IMR-90 (cell line): ENCODE measurements at regions not wholly inside any gene's neighbourhood (a gene's known extent, or its start where the extent isn't known, plus 50 kb on each side); places are given as distances from the start of the nearest gene placed in this dataset.

ENCODE experiments used
- ATAC-seq: fragments of 200-7000 bp; cut with Tn5 transposase; 2 replicates; pipeline ENCODE4 v1.9.1; 2020; ENCODE audit warnings: low read depth, mild to moderate bottlenecking, moderate library complexity
- BruUV-seq: library from RNA; stranded (reverse); fragments of 400-500 nt; replicated peaks from 2 replicates; lab custom pipeline; 2021; lab: Mats Ljungman, UMichigan
- CTCF ChIA-PET: fragments of 300-600 bp; formaldehyde crosslinking; extraction: SDS; loops from one replicate; lab custom pipeline; 2021; ENCODE audit warnings: antibody characterized with exemption; lab: Yijun Ruan, JAX
- POLR2A ChIA-PET: fragments of 300-600 bp; sonication (Branson Sonifier 250); formaldehyde crosslinking; loops from one replicate; lab custom pipeline; 2022; ENCODE audit warnings: antibody characterized with exemption; ENCODE audit not compliant: unreplicated experiment; lab: Charles Lee
- DNase-seq: peaks from one replicate; pipeline ENCODE4 v3.0.0; 2013
- H2AFZ ChIP-seq: replicated peaks from 2 replicates; pipeline ENCODE3; 2013; ENCODE audit warnings: low read length, mild to moderate bottlenecking; ENCODE audit not compliant: poor library complexity
- H2AK5ac ChIP-seq: 2 replicates; pipeline ENCODE4 v1.6.1; 2013; ENCODE audit warnings: low read depth, low read length, inconsistent platforms
- H2AK9ac ChIP-seq: replicated peaks from 2 replicates; pipeline ENCODE3; 2013; ENCODE audit warnings: mild to moderate bottlenecking, low read depth, low read length, moderate library complexity; ENCODE audit not compliant: poor library complexity
- H2BK120ac ChIP-seq: 2 replicates; pipeline ENCODE4 v1.6.1; 2013; ENCODE audit warnings: low read depth, low read length, inconsistent platforms
- H2BK15ac ChIP-seq: 3 replicates; pipeline ENCODE4 v1.6.1; 2013; ENCODE audit warnings: low read depth, low read length, inconsistent platforms
- H2BK20ac ChIP-seq: 2 replicates; pipeline ENCODE4 v1.6.1; 2013; ENCODE audit warnings: low read depth, mild to moderate bottlenecking, inconsistent platforms, low read length, moderate library complexity
- H2BK5ac ChIP-seq: 2 replicates; pipeline ENCODE4 v1.6.1; 2013; ENCODE audit warnings: mild to moderate bottlenecking, low read depth, low read length, inconsistent platforms; ENCODE audit not compliant: poor library complexity, severe bottlenecking
- H3K14ac ChIP-seq: replicated peaks from 2 replicates; pipeline ENCODE4 v1.6.1; 2013; ENCODE audit warnings: low read depth, low read length, inconsistent platforms
- H3K18ac ChIP-seq: 2 replicates; pipeline ENCODE4 v1.6.1; 2013; ENCODE audit warnings: low read depth, low read length, control low read depth
- H3K23ac ChIP-seq: 2 replicates; pipeline ENCODE4 v1.6.1; 2013; ENCODE audit warnings: low read depth, low read length, inconsistent platforms
- H3K27ac ChIP-seq: 2 replicates; pipeline ENCODE4 v1.5.1; 2013; ENCODE audit warnings: mild to moderate bottlenecking, control low read depth, low read length; ENCODE audit not compliant: insufficient read depth
- H3K27me3 ChIP-seq: 2 replicates; pipeline ENCODE4 v1.6.1; 2013; ENCODE audit warnings: low read length; ENCODE audit not compliant: control insufficient read depth, insufficient read depth
- H3K36me3 ChIP-seq: 2 replicates; pipeline ENCODE4 v1.6.1; 2013; ENCODE audit warnings: low read length, mixed read lengths; ENCODE audit not compliant: control insufficient read depth, insufficient read depth
- H3K4ac ChIP-seq: 2 replicates; pipeline ENCODE4 v1.6.1; 2013; ENCODE audit warnings: low read depth, low read length, inconsistent platforms
- H3K4me1 ChIP-seq: 2 replicates; pipeline ENCODE4 v1.6.1; 2013; ENCODE audit warnings: low read length, mixed read lengths; ENCODE audit not compliant: control insufficient read depth, insufficient read depth
- H3K4me2 ChIP-seq: 2 replicates; pipeline ENCODE4 v1.6.1; 2013; ENCODE audit warnings: low read depth, mild to moderate bottlenecking, control low read depth, low read length, moderate library complexity
- H3K4me3 ChIP-seq: 2 replicates; pipeline ENCODE4 v1.5.1; 2013; ENCODE audit warnings: low read depth, mild to moderate bottlenecking, control low read depth, low read length, moderate library complexity; ENCODE audit not compliant: insufficient read depth
- H3K56ac ChIP-seq: 2 replicates; pipeline ENCODE4 v1.6.1; 2013; ENCODE audit warnings: low read length, inconsistent platforms; ENCODE audit not compliant: insufficient read depth; ENCODE audit errors: extremely low read depth
- H3K79me1 ChIP-seq, 2 experiments: 2 replicates each; pipeline ENCODE4 v1.6.1; 2013; ENCODE audit warnings: low read length in 2 of 2, inconsistent platforms in 1 of 2, low read depth in 1 of 2
- H3K9ac ChIP-seq: 2 replicates; pipeline ENCODE4 v1.6.1; 2013; ENCODE audit warnings: low read depth, low read length, control low read depth
- H3K9me1 ChIP-seq: 2 replicates; pipeline ENCODE4 v1.6.1; 2013; ENCODE audit warnings: low read length, inconsistent platforms; ENCODE audit not compliant: insufficient read depth
- H3K9me3 ChIP-seq: 2 replicates; pipeline ENCODE4 v1.6.1; 2013; ENCODE audit warnings: low read length; ENCODE audit not compliant: control insufficient read depth, insufficient read depth
- H4K20me1 ChIP-seq: 2 replicates; pipeline ENCODE4 v1.6.1; 2013; ENCODE audit warnings: low read length, inconsistent platforms; ENCODE audit not compliant: insufficient read depth
- H4K5ac ChIP-seq: 2 replicates; pipeline ENCODE4 v1.6.1; 2013; ENCODE audit warnings: mild to moderate bottlenecking, low read depth, low read length, control low read depth
- H4K8ac ChIP-seq, 2 experiments: 2 replicates each; pipeline ENCODE4 v1.6.1; 2013; ENCODE audit warnings: low read depth in 2 of 2, low read length in 2 of 2, control low read depth in 1 of 2, inconsistent platforms in 1 of 2
- H4K91ac ChIP-seq: 2 replicates; pipeline ENCODE4 v1.6.1; 2013; ENCODE audit warnings: low read depth, low read length, inconsistent platforms; ENCODE audit not compliant: insufficient read depth
- CEBPB ChIP-seq: IDR thresholded peaks from 2 replicates; pipeline ENCODE4 v1.6.1; 2012; ENCODE audit warnings: low read depth, low read length, improper control_type of control experiment
- NFE2L2 ChIP-seq: fragments of 150-350 bp; IDR thresholded peaks from 2 replicates; pipeline ENCODE4 v1.6.1; 2016; ENCODE audit warnings: low read depth, mild to moderate bottlenecking, low read length
- POLR2A ChIP-seq: IDR thresholded peaks from 2 replicates; pipeline ENCODE4 v1.6.1; 2012; ENCODE audit warnings: mild to moderate bottlenecking, low read depth, low read length
- RAD21 ChIP-seq: IDR thresholded peaks from 2 replicates; pipeline ENCODE4 v1.6.1; 2012; ENCODE audit warnings: low read length, improper control_type of control experiment
- SMC3 ChIP-seq: fragments of 150-350 bp; IDR thresholded peaks from 2 replicates; pipeline ENCODE4 v1.6.1; 2016; ENCODE audit warnings: low read depth, mild to moderate bottlenecking, antibody characterized with exemption, low read length, moderate library complexity
- WGBS, 2 experiments: methylation state at CpG; one replicate each; pipeline versions ENCODE4 v1.1.5 to v1.1.7; 2013; ENCODE audit warnings: missing lambda C conversion rate in 2 of 2; ENCODE audit not compliant: insufficient read length in 1 of 2; ENCODE audit errors: extremely low coverage in 2 of 2; 5-methylcytosine and 5-hydroxymethylcytosine counted together
- dilution Hi-C: fragments of 300-500 bp; cut with HindIII; formaldehyde crosslinking; loops from one replicate; pipeline ENCODE4 v1.14.3; 2018; ENCODE audit warnings: low sequenced_read_pairs; ENCODE audit not compliant: unreplicated experiment
- in situ Hi-C: fragments of 300-500 bp; cut with MboI; formaldehyde crosslinking; loops from 3 replicates; pipeline ENCODE4 v1.14.3; 2019; ENCODE audit warnings: low sequenced_read_pairs, inconsistent platforms, mixed read lengths
- intact Hi-C: fragments of 100-400 bp; cut with micrococcal nuclease; formaldehyde crosslinking; loops from 2 replicates; pipeline ENCODE4 v1.10.0; 2022

DNA sequence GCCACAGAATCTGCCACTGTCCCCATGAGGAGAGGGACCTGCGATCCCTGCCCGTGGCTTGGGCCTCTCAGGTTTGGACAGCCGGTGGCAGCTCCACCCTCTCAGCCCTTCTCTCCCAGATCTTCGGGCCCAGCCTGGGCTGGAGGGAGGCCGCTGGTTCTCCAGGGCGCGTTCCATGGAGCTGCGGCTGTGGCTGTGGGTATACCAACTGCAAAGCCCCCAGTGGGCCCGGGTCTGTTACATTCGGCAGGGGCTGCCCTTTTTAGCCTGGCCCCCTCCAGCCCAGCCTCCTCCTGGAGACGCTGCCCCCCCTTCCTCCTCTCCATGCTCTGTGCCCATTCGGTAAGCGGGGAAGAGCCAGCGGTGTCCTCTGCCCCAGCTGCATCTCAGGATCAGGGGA lies 64.7 kb upstream of the ZNF469 start:
- in situ Hi-C loops: no loop called here
- H3K4me2 ChIP-seq: no peak overlapping the region
- DNase-seq: no peak

More for the DNA sequence above, 64.7 kb upstream of the ZNF469 start:
- Histone ChIP-seq H3K36me3 (no peaks in the 10 kb centered on the region), H2BK120ac (peak overlapping the region; percentile 85), H3K4me1 (peaks cover 20% of the 10 kb centered on the region), H2AK5ac (peak overlapping the region; percentile 95), H3K23ac (no peak overlapping the region), H4K91ac (peak overlapping the region; percentile 73), H3K4ac (peak overlapping the region; percentile 87), H2BK15ac (peak overlapping the region; percentile 91; the same call in 2 of the 3 replicates), H2BK20ac (peak overlapping the region; percentile 90), H3K9ac (no peak overlapping the region), H3K79me1 (peaks cover 6 to 13% of the 10 kb centered on the region in 2 experiments; a peak in 3 of 4 replicates), H3K9me1 (peaks cover 13% of the 10 kb centered on the region), H3K27ac (peak overlapping the region; percentile 22), H3K56ac (no peak overlapping the region), H3K27me3 (no peaks in the 10 kb centered on the region), H3K4me3 (no peak overlapping the region), H4K8ac (peak overlapping the region; percentile 74 to 91; a peak in 3 of 4 replicates), H4K20me1 (no peaks in the 10 kb centered on the region), H2AFZ (peak overlapping the region; percentile 35), H2AK9ac (peak overlapping the region; percentile 78), H3K18ac (peak overlapping the region; percentile 84), H3K14ac (peak overlapping the region; percentile 81), H4K5ac (peak overlapping the region; percentile 87), H3K9me3 (no peaks in the 10 kb centered on the region), H2BK5ac (peak overlapping the region; percentile 1)
- ATAC-seq: no peak
- WGBS, 2 experiments: 90% methylated on average over 4 of the region's 14 CpGs; no CpG with 5 or more reads in 1 of the 2 experiments
- TF ChIP-seq CEBPB (no peak), RAD21 (no peak), SMC3 (no peak), POLR2A (no peak), NFE2L2 (no peak)
- dilution Hi-C loops (no loop called here), intact Hi-C loops (no loop called here)
- POLR2A ChIA-PET: no interaction called here
- BruUV-seq: no TSS peak
- CTCF ChIA-PET: no interaction called here
